GM13977 (cell line): ENCODE measurements at regions not wholly inside any gene's neighbourhood (a gene's known extent, or its start where the extent isn't known, plus 50 kb on each side); places are given as distances from the start of the nearest gene placed in this dataset.
"Not testable (repeated sequence)": the region's sequence is repeated elsewhere in the genome, so short reads cannot be mapped to it uniquely, and the experiment has no call there.

Source experiments
- DNase-seq: peaks from one replicate; pipeline ENCODE4 v3.0.0; 2012; ENCODE audit warnings: low spot score
- in situ Hi-C: fragments of 300-500 bp; cut with MboI; formaldehyde crosslinking; loops from one replicate; pipeline ENCODE4 v1.12.0; 2022; ENCODE audit warnings: low sequenced_read_pairs, low pct_unique_long_range_greater_than_20kb, mixed read lengths, inconsistent platforms; ENCODE audit not compliant: unreplicated experiment
- TF ChIP-seq, protein P1 (sequence below): IDR thresholded peaks from 2 replicates; pipeline ENCODE4 v1.5.1; 2012; ENCODE audit warnings: mild to moderate bottlenecking, control low read depth; ENCODE audit not compliant: insufficient read depth; ENCODE audit errors: extremely low read depth, missing control alignments

DNA sequence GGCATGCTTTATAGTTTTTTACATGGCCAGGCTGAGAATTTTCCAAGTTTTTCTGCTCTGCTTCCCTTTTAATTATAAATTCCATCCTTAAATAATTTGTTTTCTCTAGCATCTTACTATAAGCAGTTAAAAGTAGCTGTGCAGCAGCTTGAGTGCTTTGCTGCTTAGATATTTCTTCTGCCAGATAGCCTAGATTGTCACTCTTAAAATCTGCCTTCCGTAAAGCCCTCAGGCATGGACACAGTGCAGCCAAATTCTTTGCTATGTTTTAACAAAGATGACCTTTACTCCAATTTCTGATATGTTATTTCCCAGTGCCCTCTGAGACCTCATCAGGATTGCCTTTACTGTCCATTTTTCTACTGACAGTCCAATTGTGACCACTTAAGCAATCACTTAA lies 92.6 kb upstream of the SGK1 start:
- no peak for DNase-seq
- in situ Hi-C loops = no loop called here
- TF ChIP-seq, protein P1, sequence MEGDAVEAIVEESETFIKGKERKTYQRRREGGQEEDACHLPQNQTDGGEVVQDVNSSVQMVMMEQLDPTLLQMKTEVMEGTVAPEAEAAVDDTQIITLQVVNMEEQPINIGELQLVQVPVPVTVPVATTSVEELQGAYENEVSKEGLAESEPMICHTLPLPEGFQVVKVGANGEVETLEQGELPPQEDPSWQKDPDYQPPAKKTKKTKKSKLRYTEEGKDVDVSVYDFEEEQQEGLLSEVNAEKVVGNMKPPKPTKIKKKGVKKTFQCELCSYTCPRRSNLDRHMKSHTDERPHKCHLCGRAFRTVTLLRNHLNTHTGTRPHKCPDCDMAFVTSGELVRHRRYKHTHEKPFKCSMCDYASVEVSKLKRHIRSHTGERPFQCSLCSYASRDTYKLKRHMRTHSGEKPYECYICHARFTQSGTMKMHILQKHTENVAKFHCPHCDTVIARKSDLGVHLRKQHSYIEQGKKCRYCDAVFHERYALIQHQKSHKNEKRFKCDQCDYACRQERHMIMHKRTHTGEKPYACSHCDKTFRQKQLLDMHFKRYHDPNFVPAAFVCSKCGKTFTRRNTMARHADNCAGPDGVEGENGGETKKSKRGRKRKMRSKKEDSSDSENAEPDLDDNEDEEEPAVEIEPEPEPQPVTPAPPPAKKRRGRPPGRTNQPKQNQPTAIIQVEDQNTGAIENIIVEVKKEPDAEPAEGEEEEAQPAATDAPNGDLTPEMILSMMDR = no peak

DNA sequence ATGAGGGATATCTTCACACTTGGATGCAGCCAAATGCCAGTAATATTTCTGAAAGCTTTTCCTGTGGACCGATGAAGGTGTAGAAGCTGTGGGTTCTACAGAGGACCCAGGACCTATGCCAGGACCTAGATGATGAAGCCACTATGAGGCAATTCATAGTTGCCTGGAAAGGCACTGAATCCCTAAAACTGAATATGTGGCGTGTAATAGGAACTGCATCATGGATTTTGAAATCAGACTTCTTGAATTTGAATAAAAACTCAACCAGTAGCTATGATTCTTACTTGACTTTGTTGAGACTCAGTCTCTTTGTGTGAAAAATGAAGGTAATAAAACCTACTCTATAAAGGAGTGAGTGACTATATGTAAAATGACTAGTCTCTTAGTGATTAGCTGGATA lies 89.9 kb upstream of the SGK1 start:
- TF ChIP-seq, protein P1 = no peak
- DNase-seq = no peak
- in situ Hi-C loops = no loop called here

GRCh38 chr6:134406311-134406710 lies 88.4 kb upstream of the SGK1 start:
- no peak for DNase-seq
- in situ Hi-C loops = no loop called here
- TF ChIP-seq, protein P1 = no peak

DNA sequence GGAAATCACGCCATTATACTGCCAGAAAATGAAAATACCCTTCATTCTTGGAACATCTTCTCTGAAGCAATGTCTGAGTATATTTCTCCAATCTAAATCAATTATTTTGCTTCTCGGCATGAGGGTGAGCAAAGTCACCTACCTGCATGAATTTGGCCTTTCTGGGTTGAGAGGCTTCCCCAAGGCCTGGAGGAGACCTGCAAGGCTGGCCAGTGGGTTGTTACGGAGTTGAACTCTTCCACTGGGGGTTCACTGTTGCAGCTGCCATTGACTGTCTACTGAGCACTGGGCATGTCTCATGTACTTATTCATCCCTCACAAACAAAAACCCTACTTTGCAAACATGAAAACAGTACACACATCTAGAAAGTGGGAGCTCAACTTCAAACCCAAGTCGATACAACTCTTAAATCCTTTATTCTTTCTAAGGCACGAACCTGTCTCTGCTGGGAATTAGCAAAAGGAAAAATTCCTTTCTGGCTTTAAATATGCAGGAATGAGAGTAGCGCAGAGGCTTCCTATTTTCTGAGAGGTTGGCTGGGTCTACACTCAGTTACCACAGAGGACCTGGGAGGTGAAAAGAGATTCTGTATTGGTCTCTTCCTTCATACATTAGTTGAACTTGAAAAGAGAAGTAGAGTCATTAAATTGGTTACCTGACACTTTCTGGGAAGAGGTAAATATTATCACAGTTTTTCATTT lies 87.6 kb upstream of the SGK1 start:
- no peak for DNase-seq
- in situ Hi-C loops = no loop called here
- TF ChIP-seq, protein P1 = no peak

GRCh38 chr6:134403312-134403711 lies 85.4 kb upstream of the SGK1 start:
- DNase-seq, in situ Hi-C loops: not testable (repeated sequence)

GRCh38 chr6:134402372-134402984 lies 84.6 kb upstream of the SGK1 start:
- no peak for DNase-seq
- TF ChIP-seq, protein P1 = no peak
- in situ Hi-C loops = no loop called here

DNA sequence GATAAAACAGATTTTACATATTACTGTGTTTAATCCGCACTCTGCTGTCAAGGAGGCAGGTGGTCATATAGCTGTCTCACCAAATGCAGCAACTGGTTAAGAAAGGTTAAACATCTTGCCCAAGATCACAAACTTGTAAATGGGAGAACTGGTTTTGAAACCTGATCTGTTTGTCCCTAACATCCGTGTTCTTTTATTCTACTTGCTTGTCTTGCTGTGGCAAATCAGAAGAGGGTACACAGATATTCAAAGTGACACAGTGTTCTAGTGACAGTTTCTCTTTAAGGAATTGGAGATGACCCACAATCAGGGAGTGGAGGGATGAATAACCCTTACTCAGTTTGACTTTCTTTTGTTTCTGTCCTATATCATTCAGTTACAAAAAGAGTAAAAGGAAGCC lies 83.0 kb upstream of the SGK1 start:
- in situ Hi-C loops = no loop called here
- TF ChIP-seq, protein P1 = no peak
- DNase-seq = no peak
